ENCODE measurements at regions not wholly inside any gene's neighbourhood (a gene's known extent, or its start where the extent isn't known, plus 50 kb on each side); places are given as distances from the start of the nearest gene placed in this dataset.

DNA sequence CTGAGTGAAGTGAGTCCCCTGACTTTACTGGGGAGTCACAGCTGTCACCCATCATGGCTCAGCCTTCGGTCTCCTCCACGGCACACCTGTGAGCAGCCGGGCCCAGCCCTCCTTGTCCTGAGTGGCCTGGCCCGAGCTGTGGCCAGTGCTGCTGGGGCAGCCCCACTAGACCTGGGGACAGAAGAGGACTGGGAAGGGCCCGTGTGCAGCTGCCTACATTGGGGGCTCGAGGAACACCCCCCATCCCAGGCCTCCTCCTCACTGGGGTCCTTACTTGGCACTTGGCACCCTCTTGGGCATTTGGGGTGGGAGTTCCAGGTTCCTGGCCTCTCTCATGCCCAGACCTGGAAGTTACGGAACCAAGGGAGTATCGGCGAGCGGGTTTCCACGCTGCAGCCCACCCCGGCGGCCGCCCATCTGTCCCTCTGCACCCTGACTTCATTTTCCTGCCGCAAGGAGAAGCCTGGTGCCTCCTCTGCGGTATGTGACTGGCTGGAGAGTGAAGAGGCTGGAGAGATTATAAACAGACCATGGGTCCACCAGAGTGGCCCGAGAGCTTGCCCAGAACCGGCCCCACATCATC is 179.7 kb downstream of the KIF26A start:
- BruUV-seq (replicated peaks) = no TSS peak
- Histone ChIP-seq H3K27ac (ENCODE audit: low read depth, low read length, poor library complexity, severe bottlenecking) (no peak overlapping the region), H3K27me3 (replicated peaks; ENCODE audit: insufficient read depth, low read depth, low read length, poor library complexity) (peaks cover 2% of the 10 kb centered on the region), H3K4me1 (ENCODE audit: insufficient read depth, low read length, poor library complexity, severe bottlenecking) (no peaks in the 10 kb centered on the region), H3K4me3 (ENCODE audit: low read depth, low read length, poor library complexity, severe bottlenecking) (no peak overlapping the region), H3K36me3 (ENCODE audit: insufficient read depth, low read length, poor library complexity, severe bottlenecking) (no peaks in the 10 kb centered on the region), H3K9me3 (ENCODE audit: low read depth, low read length, poor library complexity, severe bottlenecking) (no peaks in the 10 kb centered on the region)
- TF ChIP-seq EZH2 (IDR thresholded peaks at IDR 0.05; ENCODE audit: borderline replicate concordance, low read depth, low read length, poor library complexity, severe bottlenecking) = no peak
- TF ChIP-seq, protein P1, sequence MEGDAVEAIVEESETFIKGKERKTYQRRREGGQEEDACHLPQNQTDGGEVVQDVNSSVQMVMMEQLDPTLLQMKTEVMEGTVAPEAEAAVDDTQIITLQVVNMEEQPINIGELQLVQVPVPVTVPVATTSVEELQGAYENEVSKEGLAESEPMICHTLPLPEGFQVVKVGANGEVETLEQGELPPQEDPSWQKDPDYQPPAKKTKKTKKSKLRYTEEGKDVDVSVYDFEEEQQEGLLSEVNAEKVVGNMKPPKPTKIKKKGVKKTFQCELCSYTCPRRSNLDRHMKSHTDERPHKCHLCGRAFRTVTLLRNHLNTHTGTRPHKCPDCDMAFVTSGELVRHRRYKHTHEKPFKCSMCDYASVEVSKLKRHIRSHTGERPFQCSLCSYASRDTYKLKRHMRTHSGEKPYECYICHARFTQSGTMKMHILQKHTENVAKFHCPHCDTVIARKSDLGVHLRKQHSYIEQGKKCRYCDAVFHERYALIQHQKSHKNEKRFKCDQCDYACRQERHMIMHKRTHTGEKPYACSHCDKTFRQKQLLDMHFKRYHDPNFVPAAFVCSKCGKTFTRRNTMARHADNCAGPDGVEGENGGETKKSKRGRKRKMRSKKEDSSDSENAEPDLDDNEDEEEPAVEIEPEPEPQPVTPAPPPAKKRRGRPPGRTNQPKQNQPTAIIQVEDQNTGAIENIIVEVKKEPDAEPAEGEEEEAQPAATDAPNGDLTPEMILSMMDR (conservative IDR thresholded peaks at IDR 0.05; ENCODE audit: low read depth, low read length) = no peak
- CTCF ChIA-PET = no interaction called here
- DNase-seq (ENCODE audit: low spot score) = no peak
- POLR2A ChIA-PET (ENCODE audit: low non-redundant PET) = no interaction called here
- intact Hi-C loops (cut with micrococcal nuclease; ENCODE audit: unreplicated experiment) = loop anchor here (10.0 kb wide), 1 partner anchor 843 kb away; no protein-coding TSS in a partner anchor

DNA sequence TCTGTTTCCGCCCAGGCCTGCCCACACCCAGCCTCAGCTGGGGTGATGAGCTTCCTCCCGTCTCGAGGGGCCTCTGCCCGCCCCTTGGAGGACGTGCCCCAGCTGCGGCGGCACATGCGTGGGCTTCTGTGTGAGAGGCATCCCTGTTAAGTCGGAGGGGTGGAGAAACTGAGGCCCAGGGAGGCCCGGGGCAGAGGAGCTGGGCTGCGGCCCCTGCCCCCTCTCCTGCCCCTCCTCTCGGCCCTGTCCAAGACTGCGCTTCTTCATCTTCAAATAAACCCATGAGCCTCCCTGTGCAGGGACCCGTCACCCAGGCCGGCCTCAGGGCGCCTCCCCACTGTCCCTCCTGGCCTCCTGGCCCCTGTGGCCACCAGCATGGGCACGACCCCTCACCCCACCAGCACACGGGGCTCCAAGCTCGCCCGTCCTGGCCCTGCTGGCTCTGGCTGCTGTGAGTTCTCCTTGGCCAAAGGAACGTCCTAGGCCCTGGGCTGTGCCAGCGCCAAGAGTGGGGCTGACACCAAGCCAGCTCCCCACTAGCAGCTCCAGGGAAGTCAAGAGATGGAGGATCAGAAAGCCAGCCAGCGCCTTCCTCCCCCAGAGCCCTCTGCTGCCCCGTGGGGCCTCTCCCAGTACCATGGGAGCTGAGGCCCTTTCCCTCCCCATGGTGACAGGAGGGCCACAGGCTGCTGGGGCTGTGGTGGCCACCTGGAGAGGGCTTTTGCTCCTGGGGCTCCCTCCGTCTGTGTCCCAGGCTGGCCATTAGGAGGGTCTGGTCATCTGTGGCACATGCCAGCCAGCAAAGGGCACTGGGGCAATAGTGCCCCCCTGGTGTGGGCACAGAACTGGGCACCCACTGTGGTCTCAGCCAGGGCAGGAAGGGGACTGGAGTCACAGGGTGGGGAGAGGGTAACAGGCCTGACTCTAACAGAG is 180.4 kb downstream of the KIF26A start:
- no TSS peak for BruUV-seq (replicated peaks)
- no peak overlapping the region for H3K4me3 ChIP-seq (ENCODE audit: low read depth, low read length, poor library complexity, severe bottlenecking)
- POLR2A ChIA-PET (ENCODE audit: low non-redundant PET) = no interaction called here
- no peak overlapping the region for H3K27ac ChIP-seq (ENCODE audit: low read depth, low read length, poor library complexity, severe bottlenecking)
- H3K36me3 ChIP-seq (ENCODE audit: insufficient read depth, low read length, poor library complexity, severe bottlenecking) = no peaks in the 10 kb centered on the region
- no peaks in the 10 kb centered on the region for H3K9me3 ChIP-seq (ENCODE audit: low read depth, low read length, poor library complexity, severe bottlenecking)
- peaks cover 2% of the 10 kb centered on the region for H3K27me3 ChIP-seq (replicated peaks; ENCODE audit: insufficient read depth, low read depth, low read length, poor library complexity)
- H3K4me1 ChIP-seq (ENCODE audit: insufficient read depth, low read length, poor library complexity, severe bottlenecking) = no peaks in the 10 kb centered on the region
- TF ChIP-seq, protein P1 (conservative IDR thresholded peaks at IDR 0.05; ENCODE audit: low read depth, low read length) = no peak
- TF ChIP-seq EZH2 (IDR thresholded peaks at IDR 0.05; ENCODE audit: borderline replicate concordance, low read depth, low read length, poor library complexity, severe bottlenecking) = no peak
- intact Hi-C loops (cut with micrococcal nuclease; ENCODE audit: unreplicated experiment) = loop anchor here (10.0 kb wide), 1 partner anchor 844 kb away; no protein-coding TSS in a partner anchor
- CTCF ChIA-PET = no interaction called here
- no peak for DNase-seq (ENCODE audit: low spot score)

DNA sequence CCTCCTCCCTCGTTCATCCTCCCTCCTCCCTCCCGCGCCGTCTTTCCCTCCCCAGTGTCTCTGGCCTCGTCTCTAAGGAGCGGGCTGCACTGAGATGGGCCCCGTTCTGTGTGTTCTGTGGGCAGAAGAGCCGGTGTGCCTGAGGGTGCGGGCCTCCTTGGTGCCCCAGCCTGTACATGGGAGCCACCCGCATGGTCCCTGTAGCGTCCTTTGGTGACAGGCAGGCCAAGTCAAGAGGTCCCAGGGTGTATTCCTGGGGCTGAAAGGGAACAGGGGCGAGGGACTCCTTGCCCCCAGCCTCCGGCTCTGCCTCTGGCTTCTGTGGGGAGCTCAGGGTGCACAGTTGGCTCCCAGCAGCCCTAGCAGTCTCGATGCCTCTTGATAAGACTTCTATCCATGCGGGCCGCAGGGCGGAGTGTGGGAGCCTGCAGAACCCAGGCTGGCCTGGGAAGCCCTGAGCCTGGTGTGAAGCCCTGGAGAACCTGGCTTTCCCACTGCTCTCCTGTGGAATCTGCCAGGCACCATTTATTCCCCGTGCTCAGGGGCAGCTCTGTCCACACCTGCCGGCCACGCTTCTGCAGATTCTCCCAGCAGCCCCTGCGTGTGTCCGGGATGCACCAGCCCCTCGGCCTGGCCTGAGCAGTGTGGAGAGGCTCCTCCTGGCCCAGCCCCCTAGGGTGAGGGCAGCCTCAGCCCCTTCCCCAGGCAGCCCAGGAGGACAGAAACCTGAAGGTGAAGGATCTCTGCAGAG is 181.3 kb downstream of the KIF26A start:
- TF ChIP-seq, protein P1 (conservative IDR thresholded peaks at IDR 0.05; ENCODE audit: low read depth, low read length) = no peak
- no peak for TF ChIP-seq EZH2 (IDR thresholded peaks at IDR 0.05; ENCODE audit: borderline replicate concordance, low read depth, low read length, poor library complexity, severe bottlenecking)
- no peak for DNase-seq (ENCODE audit: low spot score)
- intact Hi-C loops (cut with micrococcal nuclease; ENCODE audit: unreplicated experiment) = loop anchor here (10.0 kb wide), 1 partner anchor 845 kb away; no protein-coding TSS in a partner anchor
- no peak overlapping the region for H3K27ac ChIP-seq (ENCODE audit: low read depth, low read length, poor library complexity, severe bottlenecking)
- CTCF ChIA-PET = no interaction called here
- POLR2A ChIA-PET (ENCODE audit: low non-redundant PET) = no interaction called here
- H3K36me3 ChIP-seq (ENCODE audit: insufficient read depth, low read length, poor library complexity, severe bottlenecking) = no peaks in the 10 kb centered on the region
- no peaks in the 10 kb centered on the region for H3K9me3 ChIP-seq (ENCODE audit: low read depth, low read length, poor library complexity, severe bottlenecking)
- no peak overlapping the region for H3K4me3 ChIP-seq (ENCODE audit: low read depth, low read length, poor library complexity, severe bottlenecking)
- H3K4me1 ChIP-seq (ENCODE audit: insufficient read depth, low read length, poor library complexity, severe bottlenecking) = no peaks in the 10 kb centered on the region
- H3K27me3 ChIP-seq (replicated peaks; ENCODE audit: insufficient read depth, low read depth, low read length, poor library complexity) = peaks cover 2% of the 10 kb centered on the region
- BruUV-seq (replicated peaks) = no TSS peak
